ENCODE measurements at regions not wholly inside any gene's neighbourhood (a gene's known extent, or its start where the extent isn't known, plus 50 kb on each side); places are given as distances from the start of the nearest gene placed in this dataset.

DNA sequence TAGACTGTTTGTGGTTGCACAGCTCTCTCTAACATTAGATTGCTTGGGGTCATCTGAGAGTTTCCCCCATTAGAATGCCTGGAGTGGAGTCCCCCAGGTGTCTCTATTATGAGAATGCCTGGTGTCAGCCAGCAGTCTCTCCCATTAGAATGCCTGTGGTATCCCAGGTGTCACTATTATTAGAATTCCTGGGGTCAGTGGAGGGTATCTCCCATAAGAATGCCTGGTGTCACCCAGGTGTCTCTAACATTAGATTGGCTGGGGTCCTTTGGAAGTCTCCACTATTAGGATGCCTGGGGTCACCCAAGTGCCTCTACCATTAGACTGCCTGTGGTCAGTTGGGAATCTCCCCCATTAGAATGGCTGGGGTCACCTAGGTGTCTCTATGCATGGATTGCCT, 1495.1 kb downstream of the UQCRFS1 start:
- no peak for TF ChIP-seq POLR2A (IDR thresholded peaks at IDR 0.05)
- TF ChIP-seq POLR2AphosphoS5 (IDR thresholded peaks at IDR 0.05): no peak
- no peak for TF ChIP-seq EP300 (IDR thresholded peaks at IDR 0.05)

All from sigmoid colon (tissue), 4 donors.